GM18867 (cell line): ENCODE measurements at regions not wholly inside any gene's neighbourhood (a gene's known extent, or its start where the extent isn't known, plus 50 kb on each side); places are given as distances from the start of the nearest gene placed in this dataset.

ENCODE experiments used
- ATAC-seq: cut with Tn5 transposase; IDR thresholded peaks from one replicate; pipeline ENCODE4 v1.9.1; 2021; ENCODE audit warnings: mild to moderate bottlenecking, moderate library complexity; ENCODE audit not compliant: unreplicated experiment

DNA sequence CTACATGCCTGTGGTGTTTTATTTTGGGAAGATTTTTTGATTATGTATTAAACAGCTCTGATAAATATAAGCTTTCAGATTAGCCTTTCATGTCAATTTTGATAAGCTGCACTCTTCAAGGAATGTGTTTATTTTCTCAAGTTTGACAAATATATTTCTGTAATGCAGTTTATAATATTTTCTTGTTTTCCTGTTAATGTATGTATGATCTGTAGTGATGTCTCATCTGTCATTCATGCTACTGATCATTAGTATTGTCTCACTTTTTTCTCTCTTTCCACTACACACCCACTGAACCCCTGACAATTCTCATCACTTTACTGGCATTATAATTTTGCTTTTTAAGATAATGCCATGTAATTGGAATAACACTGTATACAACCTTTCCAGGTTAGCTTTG, 100.9 kb downstream of the TMEM18 start:
- ATAC-seq = no peak

DNA sequence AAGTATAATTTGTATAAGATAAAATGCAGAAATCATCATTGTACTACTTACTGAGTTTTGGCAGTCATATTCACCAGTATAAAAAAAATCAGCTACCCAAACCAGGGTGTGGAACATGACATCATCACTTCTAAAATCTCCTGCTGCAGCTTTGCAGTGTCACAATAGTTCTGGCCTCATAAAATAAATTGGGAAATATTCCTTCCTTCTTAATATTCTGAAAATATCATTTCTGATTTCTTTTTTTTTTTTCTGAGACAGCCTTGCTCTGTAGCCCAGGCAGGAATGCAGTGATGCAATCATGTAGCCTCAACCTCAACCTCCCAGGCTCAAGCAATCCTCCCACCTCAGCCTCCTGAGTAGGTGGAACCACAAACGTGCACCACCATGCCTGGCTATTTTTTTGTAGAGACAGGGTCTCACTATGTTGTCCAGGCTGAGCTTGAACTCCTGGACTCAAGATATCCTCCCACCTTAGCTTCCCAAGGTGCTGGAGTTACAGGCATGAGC, 101.4 kb downstream of the TMEM18 start:
- no peak for ATAC-seq

DNA sequence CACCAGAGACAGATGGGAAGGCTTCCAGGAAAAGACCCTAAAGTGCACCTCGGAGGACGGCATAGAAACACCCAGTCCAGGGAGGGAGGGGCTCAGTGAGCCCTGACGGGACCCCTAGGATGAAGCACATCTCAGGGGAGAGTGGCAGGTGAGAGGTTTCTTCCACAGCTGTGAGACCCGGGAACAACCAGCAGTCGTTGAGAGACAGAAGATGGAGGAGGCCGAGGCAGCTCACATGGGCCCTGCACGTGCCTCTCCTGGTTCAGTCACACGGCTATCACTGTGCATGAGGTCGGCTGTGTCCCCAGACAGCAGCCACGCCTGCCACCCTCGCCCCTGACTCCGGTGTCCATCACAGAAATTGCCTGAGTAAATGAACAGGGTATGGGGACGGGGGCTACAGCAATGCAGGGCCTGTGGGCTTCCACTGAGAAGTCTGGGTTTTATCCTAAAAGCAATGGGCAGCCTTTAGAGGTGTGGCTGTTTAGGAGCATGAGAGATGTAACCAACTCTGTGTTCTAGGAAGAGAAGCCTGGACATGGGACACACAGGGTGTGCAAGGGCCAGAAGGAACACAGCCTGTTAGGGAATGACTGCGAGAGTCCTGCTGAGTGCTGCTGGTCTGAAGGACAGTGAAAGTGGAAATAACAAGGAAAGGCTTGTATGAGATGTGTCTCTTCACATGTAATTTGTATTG, 102.0 kb downstream of the TMEM18 start:
- ATAC-seq = no peak

DNA sequence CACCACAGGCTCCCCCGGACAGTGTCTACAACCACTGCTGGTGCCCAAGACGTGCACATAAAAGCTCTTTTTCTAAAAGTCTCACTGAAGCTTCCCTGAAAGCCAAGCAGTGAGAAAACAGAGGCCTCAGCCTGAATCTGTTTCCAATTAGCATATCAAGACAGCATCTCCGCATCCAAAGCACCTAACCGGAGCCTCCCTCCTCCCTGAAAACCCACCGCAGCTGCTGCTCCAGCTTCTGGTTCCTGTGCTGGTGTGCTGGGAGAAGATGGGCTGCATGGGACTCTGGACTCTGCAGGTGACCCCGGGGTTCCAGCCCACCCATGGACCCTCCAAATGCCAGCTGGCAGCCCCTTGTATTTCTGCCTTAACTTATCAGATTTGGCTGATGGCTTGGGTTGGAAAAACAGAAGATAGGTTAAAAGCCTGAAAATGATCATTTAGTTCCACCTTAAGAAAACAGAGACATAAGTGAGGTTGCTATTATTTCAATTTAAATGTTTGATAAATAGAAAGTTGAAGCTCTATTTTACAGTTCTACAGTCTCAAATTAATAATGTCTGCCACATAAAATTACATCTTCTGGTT, 103.3 kb downstream of the TMEM18 start:
- ATAC-seq = no peak

- no peak for ATAC-seq
Observed at GRCh38 chr2:573025-573424, 104.2 kb downstream of the TMEM18 start.

DNA sequence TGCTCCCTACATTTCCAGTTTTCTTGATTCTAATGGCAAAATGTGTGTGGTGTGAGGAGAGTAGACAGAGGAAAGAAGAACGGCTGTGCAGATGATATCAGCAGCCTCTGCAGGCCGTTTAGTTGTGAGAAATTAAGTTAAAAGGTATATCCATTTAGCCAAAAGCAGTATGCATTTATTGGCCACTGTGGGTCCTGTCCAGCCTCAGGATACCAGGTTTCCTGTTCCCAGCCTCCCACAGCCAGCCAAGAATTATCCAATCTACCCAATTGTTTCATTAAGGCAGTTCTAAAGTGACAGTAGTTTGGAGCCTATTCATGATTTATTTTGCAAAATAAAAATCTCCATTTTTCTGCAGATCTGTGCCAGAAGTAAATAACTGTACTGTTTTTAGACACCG, 107.5 kb downstream of the TMEM18 start:
- no peak for ATAC-seq

- no peak for ATAC-seq
Observed at GRCh38 chr2:568639-569235, 108.5 kb downstream of the TMEM18 start.

GRCh38 chr2:567865-568638, 109.2 kb downstream of the TMEM18 start:
- no peak for ATAC-seq

DNA sequence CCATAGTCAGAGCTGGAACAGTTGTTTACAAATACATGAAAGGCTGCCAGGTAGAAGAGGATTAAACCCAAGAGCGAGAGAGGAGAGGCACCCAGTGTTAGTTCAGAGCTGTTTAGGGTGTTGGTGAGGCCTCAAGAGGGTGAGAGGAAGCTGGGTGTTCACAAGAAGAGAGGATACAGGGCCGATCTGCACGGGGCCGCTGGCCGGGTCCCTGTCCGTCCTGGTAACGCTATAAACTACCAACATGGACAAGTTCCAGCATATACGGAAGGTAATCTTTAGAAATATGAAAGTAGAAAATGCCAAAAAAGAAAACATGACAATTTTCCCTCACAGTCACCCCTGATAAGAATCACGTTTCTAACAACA, 109.7 kb downstream of the TMEM18 start:
- ATAC-seq = no peak

GRCh38 chr2:566379-567313, 110.6 kb downstream of the TMEM18 start:
- no peak for ATAC-seq

- ATAC-seq = no peak
Observed at GRCh38 chr2:564471-565181, 112.6 kb downstream of the TMEM18 start.

DNA sequence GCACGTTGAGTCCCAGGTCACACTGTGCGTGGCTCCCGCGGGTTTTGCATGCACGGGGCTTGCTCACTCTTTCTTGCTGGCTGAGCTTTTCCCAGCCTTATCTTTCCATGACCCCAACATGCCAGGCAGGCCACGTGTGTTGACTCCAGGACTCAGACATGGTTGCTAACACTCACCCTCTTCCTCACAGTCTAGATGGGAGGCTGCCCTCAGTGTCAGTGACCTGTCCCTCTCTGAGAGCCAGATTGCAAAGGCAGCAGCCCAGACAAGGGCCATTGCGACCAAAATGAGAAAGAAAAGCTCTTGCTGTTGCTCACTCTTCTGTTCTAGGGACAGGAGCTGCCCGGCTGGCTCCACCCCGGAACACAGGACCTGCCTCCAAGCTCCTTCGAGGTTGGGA, 113.7 kb downstream of the TMEM18 start:
- ATAC-seq = no peak

DNA sequence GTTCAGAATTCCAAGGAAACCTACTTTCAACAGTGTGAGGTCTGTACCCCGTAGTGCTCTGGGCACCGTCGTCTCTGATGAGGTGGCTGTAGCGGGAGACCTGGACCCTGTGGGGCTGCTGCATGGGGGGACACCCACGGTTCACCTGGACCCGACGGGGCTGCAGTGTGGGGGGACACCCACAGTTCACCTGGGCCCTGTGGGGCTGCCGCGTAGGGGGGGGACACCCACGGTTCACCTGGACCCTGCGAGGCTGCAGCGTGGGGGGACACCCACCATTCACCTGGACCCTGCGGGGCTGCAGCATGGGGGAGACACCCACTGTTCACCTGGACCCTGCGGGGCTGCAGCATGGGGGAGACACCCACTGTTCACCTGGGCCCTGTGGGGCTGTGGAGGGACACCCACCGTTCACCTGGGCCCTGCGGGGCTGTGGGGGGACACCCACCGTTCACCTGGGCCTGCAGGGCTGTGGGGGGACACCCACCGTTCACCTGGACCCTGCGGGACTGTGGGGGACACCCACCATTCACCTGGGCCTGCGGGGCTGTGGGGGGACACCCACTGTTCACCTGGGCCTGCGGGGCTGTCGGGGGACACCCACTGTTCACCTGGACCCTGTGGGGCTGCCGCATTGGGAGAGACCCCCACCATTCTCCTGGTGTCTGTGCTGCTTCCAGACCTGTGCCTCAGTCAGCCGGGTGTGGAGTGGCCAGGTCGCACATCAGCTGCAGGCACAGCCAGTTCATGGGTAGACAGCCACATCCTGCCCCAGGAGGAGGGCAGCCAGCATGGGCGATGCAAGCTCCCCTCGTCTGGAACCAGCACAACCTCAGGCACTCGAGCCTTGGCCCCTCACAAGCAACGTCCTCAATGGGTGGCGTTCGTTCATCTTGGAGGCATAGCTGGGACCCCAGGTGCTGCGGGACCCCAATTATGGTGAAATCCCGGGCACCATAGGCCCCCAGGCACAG, 114.5 kb downstream of the TMEM18 start:
- no peak for ATAC-seq

DNA sequence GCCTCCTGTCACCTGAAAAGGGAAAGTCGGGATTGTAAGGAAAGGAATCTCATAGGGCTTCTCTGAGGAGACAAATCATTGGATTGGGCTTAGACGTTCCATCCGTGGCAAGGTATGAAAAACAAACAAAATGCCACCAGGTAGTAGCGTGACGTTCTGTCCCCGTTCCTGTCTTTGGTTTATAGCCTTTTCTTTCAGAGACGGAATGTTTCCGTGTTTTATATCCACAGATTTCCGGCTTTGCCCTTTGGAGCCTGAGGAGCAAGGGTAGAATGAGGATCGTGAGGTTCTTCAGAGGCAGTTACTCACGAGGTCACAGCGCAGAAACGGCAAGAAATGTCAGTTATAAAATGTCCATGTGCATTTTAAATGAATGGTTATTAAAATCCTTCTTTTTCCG, 118.3 kb downstream of the TMEM18 start:
- no peak for ATAC-seq

GRCh38 chr2:558302-558642, 118.9 kb downstream of the TMEM18 start:
- ATAC-seq = no peak

DNA sequence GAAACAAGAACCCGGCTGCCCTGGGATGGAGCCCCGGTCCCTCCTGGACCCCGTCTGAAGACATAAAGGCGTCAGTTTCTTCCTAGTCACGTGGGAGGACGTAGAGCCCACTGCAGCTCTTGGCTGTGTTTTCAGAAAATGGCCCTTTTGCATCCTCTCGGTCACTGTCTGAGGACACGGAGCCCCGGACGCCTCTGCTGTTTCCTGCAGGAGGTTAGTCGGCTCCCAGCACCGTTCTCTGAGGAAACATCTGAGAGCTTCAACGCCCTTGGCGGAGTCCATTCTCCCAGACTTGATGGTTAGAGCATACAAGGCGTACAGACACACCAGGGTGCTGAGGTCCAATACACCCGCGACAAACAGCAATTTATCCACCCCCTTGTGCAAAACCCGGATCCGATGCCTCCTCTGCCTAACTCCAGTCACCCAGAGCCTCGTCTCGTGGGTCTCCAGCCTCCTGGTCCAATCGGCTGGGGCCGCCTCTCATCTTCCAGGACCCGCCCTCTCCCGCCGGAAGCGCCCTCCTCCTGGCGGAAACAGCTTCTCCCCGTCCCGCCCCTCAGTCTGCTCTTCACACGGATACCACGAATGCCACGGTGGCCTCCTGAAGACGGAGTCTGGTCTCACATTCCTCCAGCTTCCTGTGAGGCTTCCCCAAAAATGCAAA, 119.4 kb downstream of the TMEM18 start:
- ATAC-seq = no peak

DNA sequence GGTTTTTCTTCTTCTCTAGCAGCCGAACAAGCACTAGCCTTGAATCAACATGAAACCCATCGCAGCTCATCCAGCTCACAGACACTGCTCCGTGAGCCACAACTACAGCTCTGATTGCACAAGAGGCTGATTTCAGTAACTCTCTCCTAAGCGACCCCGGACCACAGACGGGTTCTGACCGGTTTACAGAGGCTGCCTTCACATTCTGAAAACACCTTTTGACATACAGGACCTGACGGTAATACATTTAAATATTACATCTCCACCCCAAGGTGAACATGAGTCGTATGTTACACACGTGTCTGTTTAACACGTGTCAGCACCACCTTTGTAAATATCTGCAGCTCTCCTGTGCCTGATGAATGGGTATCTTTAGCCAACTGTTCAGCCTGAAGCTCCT, 120.7 kb downstream of the TMEM18 start:
- ATAC-seq = no peak

GRCh38 chr2:555164-555922, 121.9 kb downstream of the TMEM18 start:
- no peak for ATAC-seq
